MV-4-11 (cell line): ENCODE measurements at regions not wholly inside any gene's neighbourhood (a gene's known extent, or its start where the extent isn't known, plus 50 kb on each side); places are given as distances from the start of the nearest gene placed in this dataset.
"Not testable (repeated sequence)": the region's sequence is repeated elsewhere in the genome, so short reads cannot be mapped to it uniquely, and the experiment has no call there.

ENCODE experiments used
- DNase-seq: peaks from one replicate; lab custom pipeline; 2025; lab: John Stamatoyannopoulos, UW

DNA sequence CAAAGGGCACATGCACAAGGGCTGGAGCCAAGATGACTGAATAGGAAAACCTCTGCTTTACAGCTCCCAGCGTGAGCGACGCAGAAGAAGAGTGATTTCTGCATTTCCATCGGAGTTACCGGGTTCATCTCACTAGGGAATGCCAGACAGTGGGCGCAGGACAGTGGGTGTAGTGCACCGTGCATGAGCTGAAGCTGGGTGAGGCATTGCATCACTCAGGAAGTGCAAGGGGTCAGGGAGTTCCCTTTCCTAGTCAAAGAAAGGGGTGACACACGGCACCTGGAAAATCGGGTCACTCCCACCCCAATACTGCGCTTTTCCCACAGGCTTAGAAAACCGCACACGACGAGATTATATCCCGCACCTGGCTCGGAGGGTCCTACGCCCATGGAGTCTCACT is 64.5 kb upstream of the HTR1E start:
- DNase-seq, result not testable (repeated sequence)

DNA sequence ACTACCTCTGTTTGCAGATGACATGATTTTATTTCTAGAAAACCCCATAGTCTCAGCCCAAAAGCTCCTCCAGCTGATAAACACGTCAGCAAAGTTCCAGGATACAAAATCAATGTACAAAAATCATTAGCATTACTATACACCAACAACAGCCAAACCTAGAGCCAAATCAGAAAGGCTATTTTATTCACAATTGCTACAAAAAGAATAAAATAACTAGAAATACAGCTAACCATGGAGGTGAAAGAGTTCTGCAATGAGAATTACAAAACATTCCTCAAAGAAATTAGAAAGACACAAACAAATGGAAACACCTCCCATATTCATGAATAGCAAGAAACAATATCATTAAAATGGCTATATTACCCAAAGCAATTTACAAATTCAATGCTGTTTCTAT is 65.6 kb upstream of the HTR1E start:
- DNase-seq, result no peak

DNA sequence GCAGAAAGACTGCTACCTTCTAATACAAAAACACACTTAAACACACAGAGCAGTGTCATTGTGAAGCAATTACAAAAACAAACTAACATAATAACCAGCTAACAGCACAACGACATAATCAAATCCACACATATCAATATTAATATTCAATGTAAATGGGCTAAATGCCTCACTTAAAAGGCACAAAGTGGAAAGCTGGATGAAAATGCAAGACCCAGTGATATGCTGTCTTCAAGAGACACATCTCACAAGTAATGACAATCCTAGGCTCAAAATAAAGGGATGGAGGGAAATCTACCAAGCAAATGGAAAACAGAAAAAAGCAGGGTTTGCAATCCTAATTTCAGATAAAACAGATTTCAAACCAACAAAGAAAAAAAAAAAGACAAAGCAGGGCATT is 67.8 kb upstream of the HTR1E start:
- no peak for DNase-seq

DNA sequence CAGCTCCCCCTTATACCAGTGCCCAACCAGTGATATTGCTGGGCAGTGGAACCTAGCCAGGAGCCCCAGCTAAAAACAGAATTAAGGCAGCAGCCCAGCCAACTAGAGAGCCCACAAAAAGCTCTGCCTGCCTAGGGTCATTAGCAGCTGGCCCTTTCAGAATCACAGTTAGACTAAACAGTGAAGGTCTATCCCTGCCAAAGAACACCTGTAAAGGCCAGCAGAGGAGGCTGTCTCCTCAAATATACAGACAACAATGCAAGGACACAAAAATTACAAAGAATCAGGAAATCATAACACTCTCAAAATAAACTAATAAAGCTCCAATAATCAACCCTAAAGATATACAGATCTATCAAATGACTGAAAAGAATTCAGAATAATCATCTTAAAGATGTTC is 77.8 kb upstream of the HTR1E start:
- DNase-seq, result no peak

DNA sequence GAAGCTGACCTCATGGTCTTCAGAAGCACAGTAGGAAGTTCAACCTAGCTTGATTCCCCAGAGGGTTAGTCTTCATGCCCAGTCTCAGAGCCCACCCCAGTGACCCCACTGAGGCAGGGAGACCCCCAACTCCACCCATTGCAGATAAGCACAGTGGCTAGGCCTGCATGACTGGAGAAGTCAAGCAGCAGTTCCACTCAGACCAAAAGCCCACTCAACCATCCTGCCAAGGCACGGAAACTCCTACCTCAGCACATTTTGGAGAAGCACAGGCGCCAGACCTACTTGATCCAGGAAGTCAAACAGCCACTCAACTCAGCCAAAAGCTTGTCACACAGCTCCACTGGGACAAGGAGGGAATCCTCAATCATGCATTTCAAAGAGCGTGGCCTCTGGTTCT is 78.4 kb upstream of the HTR1E start:
- DNase-seq, result no peak

DNA sequence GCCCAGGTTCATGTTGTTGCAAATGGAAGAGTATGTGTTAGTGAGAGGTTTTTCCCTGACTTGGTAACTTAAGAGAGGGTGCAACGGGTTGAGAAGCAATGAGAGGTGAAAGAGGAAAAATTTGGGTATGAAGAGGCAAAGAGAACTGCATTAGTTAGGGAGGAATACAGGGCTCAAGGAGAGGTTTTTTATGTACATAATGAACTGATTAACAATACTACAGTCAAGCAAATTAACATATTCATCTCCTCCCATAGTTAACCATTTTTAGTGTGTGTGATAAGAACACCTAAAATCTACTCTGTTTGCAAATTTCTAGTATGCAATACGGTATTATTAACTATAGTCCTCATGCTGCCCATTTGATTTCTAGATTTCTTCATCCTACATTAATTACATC is 79.5 kb upstream of the HTR1E start:
- no peak for DNase-seq

DNA sequence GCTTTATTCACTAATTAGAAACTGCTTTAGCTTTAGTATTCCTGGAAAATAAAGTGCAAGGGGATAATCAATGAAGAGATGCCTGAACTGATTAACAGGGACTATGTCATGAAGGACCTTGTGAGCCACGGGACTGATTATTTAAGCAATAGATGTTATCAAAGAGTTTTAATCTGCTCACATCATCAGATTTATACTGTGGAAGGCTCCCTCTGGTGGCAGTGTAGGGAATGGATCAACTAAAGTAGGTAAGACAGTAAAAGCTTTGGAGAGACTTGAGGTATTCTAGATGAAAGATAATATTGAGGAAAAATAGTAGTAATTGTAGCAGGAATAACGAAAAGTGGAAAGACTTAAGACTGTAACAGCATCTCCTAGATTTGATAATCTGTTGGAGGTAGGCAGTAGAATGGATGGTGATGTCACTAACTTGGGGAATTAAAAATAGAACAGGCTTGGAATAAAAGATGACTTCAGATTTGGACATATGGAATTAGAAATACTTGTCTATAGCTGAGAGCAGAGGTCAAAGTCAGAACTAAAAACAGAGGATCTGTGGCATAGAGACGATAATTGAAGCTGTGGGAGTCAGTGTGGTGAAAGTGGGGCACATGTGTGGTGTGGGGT is 80.3 kb upstream of the HTR1E start:
- peak; percentile 25 for DNase-seq

DNA sequence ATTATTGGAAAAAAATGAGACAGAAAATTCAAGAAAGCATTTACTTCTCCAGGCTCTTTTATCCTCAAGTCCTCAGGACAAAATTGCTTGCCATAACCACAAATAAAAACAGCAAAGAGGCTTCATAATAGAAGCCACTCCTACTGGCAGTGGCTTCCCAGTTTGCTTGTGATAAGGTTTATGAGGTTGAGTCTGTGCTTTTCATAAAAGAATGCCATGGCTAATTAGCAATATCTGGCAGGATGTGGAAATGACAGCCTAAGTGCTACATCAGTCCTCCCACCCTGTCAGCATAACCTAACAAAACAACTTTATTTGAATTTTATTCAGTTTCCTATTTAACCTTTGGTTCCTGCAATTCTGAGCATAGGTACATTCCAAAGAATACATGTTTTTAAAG is 80.9 kb upstream of the HTR1E start:
- DNase-seq, result no peak

DNA sequence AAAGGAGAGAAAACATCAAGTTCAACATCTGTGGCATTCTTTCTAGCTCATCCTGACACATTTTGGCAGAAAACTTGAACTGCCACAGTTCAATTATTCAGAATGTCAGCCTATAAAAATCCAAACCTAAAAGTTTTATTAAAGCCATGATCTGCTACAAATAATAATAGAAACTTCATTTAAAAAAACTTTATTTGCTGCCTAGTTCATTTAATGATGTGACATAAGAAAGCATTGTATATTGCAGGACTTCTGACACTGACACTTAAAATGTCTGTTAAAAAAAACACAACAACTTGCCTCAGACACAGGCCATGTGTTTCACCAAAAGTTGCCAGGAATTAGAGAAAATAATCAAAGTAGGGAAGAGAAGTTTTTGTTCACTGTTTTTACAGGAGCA is 88.3 kb upstream of the HTR1E start:
- no peak for DNase-seq

DNA sequence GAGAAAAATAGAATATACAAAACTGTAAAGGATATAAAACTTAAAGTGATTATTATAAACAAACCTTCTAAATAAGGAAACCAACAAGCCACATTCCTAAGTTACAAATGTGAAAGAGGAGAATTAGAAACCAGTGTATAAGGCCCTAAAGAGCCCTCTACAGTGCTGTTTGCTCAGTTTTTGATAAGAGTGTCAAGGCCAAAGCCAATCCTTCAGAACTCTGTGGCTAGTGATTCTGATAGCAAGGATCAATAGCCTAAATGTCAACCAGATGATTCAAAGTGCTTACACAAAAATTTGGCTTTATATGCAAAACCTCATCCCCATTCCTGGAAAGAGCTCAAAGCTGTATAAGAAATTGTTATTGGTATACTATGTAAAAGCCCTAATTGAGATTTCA is 104.6 kb upstream of the HTR1E start:
- DNase-seq, result no peak

DNA sequence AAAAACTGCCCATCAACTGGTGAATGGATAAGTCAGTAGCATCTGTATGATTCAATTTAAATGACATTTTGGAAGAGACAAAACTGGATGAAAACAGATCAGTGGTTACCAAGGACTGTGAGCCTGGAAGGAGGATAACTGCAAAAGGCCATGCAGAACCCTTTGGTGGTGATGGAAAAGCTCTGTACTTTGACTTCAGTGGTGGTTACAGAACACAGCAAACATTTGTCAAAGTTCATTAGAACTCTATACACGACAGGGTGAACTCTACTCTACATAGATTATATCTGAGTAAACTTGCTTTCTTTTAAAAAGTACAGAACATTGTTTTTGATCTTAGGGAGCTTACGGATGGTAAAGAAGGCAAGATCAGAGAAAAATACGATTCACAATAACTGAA is 111.9 kb upstream of the HTR1E start:
- DNase-seq, result no peak

DNA sequence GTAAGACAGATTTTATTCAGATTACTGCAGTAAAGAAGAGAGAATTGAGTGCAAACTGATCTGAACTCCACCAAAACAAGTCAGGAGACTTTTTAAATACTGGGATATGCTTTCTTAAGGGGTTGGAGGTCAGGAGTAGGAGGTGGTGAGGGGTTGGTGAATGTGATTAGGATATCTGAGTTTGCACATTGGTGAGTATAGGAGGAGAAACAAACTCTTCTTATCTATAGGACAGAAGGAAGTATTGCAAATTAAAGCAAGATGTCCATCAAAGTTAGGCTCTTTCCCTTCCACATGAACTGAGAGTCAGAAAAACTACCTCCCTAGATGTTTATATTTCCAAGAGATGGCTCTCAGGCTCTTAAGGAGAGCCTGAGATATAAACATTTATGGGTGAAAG is 114.6 kb upstream of the HTR1E start:
- no peak for DNase-seq

DNA sequence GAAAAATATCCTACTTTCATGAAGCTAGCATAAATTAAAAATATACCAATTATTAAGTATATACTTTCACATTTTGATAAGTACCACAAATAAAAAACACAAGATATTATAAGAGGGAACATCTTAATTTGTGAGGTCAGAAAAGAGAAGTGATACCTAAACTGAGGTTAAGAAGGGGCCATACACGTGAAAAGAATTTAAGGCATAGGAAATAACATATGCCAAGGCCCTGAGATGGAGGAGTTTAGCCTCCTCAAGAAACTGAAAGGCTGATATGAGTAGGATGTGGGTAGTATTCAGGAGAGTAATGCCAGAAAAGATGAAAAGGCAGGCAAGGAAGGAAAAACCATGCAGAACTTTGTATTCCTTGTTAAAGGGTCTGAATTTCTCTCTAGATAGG is 116.6 kb upstream of the HTR1E start:
- DNase-seq, result no peak

DNA sequence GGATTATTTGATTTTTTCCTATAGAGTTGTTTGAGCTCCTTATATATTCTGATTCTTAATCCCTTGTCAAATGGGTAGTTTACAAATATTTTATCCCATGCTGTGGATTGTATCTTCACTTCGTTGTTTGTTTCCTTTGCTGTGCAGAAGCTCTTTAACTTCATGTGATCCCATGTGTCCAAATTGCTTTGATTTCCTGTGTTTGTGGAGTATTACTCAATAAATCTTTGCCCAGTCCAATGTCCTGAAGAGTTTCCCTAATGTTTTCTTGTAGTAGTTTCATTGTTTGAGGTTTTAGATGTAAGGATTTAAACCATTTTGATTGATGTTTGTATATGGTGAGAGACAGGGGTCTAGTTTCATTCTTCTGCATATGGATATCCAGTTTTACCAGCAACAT is 143.7 kb upstream of the HTR1E start:
- no peak for DNase-seq

DNA sequence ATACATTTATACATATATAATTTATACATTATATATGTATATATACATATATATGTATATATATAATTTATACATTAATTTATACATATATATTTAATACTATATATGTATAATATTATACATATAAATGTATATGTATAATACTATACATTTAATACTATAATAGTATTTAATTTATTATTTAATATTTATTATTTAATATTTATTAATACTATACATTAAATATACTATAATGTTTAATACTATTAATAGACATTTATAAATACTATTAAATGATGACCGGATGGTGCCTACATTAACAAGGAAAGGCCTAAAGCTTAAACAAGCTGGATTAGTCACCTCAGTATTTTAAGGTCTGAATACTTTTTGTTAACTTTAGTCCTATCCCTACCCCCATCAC is 145.9 kb upstream of the HTR1E start:
- DNase-seq, result no peak

DNA sequence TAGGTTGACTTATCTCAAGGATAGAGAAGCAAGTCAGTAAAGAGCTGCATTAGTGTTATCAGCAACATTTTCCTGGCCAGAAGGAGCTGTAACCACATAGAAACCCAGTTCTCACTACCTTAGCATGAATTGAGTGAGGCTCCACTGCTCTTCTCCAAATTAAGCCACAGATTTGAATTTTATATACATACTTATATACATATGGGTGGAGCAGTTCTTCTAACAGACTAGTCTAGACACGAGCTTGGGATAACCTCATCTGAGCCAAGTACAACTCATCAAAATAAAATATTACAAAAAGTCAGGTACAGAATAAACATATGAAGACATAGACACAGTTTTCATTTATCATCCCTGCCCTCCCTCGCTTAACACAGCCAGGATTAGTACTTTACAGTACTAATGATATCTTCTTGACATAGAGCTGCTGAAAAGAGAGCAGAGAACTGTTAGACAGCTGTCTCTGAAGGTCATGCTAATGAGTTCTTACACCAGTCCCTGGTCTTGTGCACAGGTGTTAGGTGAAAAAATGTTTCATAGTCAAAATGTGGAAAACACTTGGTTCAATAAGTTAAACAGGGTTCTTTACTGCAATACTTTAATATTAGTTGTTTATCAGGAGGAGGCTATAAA is 147.4 kb upstream of the HTR1E start:
- DNase-seq, result no peak

DNA sequence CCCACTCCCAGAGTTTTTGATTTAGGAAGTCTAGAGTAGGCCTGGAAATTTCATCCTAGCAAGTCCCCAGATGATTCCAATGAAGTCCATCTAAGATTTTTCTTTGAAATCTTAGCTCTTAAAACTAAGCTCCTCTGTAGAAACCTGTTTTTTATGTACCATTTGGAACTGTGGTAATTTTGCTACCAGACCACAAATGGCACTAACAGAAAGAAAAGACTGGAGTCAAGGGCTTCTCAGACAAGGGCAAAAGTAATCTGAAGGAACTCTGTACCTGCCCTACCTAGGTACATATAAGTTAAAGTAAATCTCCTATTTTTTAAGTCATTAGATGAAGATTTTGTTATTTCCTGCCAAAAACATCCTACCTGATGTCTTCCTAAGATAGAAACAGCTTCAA is 155.0 kb upstream of the HTR1E start:
- DNase-seq, result no peak

DNA sequence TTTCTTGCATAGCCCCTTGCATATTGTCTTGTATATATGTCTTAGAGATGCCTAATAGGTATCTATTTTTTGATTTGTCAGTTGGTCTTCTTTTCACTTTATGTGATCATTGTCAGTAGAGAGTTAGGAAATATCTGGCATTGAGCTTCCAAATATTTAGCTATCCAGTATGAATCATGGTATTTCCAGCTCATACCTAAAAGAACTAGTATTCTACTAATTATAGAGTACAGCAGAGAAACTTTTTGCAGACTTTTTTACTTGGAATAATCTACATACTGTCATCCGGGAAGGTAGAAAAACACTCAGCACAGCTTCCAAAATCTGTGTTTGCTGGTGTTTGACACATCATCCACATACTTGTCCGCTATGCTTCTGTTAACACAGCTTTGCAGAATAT is 156.4 kb upstream of the HTR1E start:
- no peak for DNase-seq

DNA sequence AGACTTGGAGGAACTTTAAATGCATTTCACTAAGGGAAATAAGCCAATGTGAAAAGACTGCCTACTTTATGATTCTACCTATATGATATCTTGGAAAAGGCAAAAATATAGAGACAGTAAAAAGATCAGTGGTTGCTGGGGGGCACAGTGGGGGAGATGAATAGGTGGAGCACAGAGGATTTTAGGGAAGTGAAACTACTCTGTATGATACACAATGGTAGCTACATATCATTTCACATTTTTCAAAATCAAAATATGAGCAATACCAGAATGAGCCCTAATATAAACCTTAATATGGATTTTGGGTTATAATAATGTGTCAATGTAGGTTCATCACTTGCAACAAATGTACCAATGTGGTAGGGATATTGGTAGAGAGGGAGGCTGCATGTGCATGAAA is 161.4 kb upstream of the HTR1E start:
- peak; percentile 1 for DNase-seq

DNA sequence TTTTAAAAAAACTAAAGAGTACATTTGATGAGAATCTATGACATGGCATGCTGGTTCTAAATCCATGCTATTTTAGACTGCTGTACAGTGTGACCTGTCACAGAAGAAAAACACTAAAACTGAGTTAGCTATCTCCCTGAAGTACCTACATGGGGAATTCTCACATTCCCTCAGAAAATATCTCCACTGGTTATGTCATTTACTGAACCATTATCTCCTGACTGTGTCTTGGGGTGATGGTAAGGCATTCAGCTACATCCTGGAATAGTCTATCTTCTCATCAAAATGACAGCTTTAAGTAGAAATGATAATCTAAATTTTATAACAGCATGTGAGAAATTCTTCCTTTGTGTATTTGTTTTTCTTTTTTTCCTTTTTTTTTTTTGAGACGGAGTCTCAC is 172.1 kb upstream of the HTR1E start:
- no peak for DNase-seq

DNA sequence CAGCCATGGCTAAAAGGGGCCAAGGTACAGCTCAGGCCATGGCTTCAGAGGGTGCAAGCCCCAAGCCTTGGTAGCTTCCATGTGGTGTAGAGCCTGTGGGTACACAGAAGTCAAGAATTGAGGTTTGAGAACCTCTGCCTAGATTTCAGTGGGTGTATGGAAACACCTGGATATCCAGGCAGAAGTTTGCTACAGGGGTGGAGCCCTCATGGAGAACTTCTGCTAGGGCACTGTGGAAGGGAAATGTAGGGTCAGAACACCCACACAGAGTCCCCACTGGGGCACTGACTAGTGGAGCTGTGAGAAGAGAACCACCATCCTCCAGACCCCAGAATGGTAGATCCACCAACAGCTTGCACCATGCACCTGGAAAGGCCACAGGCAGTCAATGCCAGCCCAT is 177.4 kb upstream of the HTR1E start:
- not testable (repeated sequence) for DNase-seq

DNA sequence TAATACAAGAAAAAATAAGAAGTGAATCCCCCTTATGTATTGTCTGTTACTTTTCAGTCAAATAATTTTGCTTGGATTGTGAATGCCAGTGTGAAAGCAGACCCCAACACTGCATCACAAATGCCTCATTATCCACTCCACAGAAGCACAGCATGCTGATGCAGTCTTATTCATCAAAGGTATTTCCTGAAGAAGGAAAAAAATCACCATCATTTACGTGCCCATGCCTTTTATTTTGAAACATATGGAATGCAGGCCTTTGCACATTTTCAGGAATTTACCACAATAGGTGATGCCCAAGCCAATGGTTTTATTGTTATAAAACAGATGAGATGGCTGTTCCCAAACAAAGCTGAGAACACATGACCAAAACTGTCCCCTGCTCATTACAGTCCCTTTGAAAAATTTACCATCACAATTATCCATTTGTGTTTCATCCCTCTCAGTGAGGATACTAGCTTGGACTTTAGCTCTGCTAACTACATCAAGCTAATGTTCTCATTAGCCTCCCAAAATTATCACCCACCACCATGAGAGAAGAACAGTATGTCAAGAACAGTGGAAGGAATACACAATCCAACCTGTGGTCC is 180.6 kb upstream of the HTR1E start:
- DNase-seq, result no peak

DNA sequence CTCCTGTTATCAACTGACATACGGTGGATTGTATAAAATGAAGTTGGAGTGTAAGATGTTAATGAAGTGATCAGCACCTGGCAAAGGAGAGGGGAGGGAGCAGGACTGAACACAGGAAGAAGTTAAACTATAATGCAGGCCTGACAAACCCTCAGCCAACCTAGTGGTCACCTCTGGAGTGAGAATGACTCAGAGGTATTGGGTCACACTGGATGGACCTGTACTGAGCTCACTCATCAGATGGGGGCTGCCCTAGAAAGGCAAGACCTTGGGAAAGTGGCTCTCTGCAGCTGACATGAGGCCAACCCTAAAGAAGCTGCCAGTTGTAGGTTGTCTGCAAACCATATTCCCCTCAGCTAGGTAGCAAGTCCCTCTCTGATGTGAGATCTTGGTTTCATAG is 193.3 kb upstream of the HTR1E start:
- no peak for DNase-seq

DNA sequence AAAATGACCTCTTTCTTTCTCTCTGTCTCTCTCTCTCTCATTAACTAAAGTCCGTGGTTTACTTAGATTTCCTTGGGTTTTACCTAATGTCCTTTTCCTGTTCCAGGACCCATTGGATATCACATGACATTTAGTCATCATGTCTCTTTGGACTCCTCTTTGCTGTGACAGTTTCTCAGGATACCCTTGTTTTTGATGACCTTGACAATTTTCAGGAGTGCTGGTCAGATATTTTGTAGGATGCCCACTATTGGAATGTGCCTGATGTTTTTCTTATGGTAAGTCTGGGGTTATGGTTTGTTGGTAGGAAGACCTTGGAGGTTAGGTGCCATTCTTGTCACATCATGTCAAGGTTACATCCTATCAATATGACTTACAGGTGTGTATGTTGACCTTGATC is 199.2 kb upstream of the HTR1E start:
- DNase-seq, result no peak
